ENCODE measurements at regions not wholly inside any gene's neighbourhood (a gene's known extent, or its start where the extent isn't known, plus 50 kb on each side); places are given as distances from the start of the nearest gene placed in this dataset.
A peak's percentile ranks its signal among the peaks of the same experiment; 100 is the strongest.

DNA sequence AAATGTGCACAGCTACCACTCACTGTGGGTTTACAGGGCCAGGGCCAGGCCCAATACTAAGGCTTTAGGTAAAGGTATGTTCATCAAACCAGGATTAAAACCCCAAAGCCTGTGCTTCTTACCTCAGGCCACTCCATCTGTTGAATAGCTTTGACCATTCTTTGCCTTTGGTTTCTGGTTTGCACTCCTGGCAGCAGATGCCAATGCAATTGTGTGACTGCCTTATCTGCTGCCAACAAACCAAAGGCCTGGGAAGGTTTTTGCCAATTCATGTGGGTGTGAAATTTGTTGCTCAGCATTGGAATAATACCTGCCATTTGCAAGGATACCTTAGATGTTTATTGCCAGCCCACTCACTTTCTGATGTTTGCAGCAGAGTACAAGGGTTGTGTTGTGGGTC lies 221.6 kb downstream of the C12orf75 start:
- H3K9me3 ChIP-seq, result no peaks in the 10 kb centered on the region
- no peak overlapping the region for H3K4me3 ChIP-seq
- DNase-seq (no peak), ATAC-seq (peak in 2 of 8 donors; percentile 28 to 44)
- peaks cover 0 to 30% (median 12%) of the 10 kb centered on the region in 9 donors for H3K4me1 ChIP-seq
- H3K27me3 ChIP-seq, result no peaks in the 10 kb centered on the region
- H3K27ac ChIP-seq, result no peak overlapping the region
- intact Hi-C loops (cut with DNase I), result no loop called here
- H3K36me3 ChIP-seq, result no peaks in the 10 kb centered on the region
- TF ChIP-seq, protein P1, sequence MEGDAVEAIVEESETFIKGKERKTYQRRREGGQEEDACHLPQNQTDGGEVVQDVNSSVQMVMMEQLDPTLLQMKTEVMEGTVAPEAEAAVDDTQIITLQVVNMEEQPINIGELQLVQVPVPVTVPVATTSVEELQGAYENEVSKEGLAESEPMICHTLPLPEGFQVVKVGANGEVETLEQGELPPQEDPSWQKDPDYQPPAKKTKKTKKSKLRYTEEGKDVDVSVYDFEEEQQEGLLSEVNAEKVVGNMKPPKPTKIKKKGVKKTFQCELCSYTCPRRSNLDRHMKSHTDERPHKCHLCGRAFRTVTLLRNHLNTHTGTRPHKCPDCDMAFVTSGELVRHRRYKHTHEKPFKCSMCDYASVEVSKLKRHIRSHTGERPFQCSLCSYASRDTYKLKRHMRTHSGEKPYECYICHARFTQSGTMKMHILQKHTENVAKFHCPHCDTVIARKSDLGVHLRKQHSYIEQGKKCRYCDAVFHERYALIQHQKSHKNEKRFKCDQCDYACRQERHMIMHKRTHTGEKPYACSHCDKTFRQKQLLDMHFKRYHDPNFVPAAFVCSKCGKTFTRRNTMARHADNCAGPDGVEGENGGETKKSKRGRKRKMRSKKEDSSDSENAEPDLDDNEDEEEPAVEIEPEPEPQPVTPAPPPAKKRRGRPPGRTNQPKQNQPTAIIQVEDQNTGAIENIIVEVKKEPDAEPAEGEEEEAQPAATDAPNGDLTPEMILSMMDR (IDR thresholded peaks at IDR 0.05), result no peak

DNA sequence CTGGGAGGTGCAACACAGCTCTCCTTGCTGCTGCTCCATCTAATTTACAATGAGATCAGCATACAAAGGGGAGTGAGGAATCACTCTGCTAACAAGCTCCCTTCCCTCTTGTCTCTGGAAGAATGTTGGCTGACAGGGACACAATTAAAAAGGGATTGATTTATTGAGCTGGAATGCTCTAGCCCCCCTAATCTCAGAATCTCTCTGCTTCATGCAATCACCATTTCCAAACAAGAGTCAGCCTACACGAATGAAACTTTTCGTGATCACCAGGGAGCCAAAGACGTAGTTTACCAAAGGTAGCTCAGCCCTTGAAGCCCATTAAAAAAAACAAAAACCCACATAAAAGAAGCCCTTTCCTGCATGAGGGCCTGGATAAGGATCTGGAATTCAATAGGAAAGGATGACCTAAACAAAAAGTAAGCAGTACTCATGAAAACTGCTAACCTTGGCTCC lies 223.8 kb downstream of the C12orf75 start:
- WGBS, 2 donors, result 69 to 78% methylated on average over 3 of the region's 3 CpGs
- peak in 2 of 8 donors; percentile 25 to 55 for ATAC-seq
- Histone ChIP-seq H3K27me3 (no peaks in the 10 kb centered on the region), H3K36me3 (no peaks in the 10 kb centered on the region), H3K4me3 (no peak overlapping the region), H3K9me3 (no peaks in the 10 kb centered on the region), H3K4me1 (peaks cover 0 to 30% (median 12%) of the 10 kb centered on the region in 9 donors), H3K27ac (peak overlapping the region in 3 of 10 donors; percentile 3 to 40 (median 33))
- intact Hi-C loops (cut with DNase I), result no loop called here
- DNase-seq, result no peak
- TF ChIP-seq, protein P1 (IDR thresholded peaks at IDR 0.05), result no peak

DNA sequence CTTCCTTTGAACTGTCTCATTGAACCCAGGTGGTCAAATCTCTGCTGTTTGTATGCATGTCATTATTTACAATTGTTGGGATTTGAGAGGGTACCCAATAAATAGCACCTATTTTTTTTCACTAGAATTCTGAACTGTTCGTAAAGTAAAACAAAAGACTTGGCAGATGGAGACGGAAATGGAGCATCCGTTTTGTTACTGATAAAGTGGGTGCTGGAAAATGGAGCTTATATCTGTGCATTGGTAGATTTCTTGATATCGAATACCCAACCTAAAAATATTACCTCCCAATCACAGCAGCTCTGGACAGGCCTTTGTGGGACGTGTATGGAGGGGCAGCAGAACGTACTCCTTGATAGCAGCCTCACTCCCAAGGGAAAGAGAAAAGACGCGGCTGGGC lies 224.4 kb downstream of the C12orf75 start:
- H3K4me3 ChIP-seq, result no peak overlapping the region
- TF ChIP-seq, protein P1 (IDR thresholded peaks at IDR 0.05), result no peak
- peak overlapping the region in 3 of 10 donors; percentile 3 to 40 (median 33) for H3K27ac ChIP-seq
- H3K36me3 ChIP-seq, result no peaks in the 10 kb centered on the region
- ATAC-seq (peak in 1 of 8 donors; percentile 58), DNase-seq (no peak)
- peaks cover 0 to 30% (median 12%) of the 10 kb centered on the region in 9 donors for H3K4me1 ChIP-seq
- H3K27me3 ChIP-seq, result no peaks in the 10 kb centered on the region
- WGBS, 2 donors, result 47 to 55% methylated on average over 8 of the region's 8 CpGs
- H3K9me3 ChIP-seq, result no peaks in the 10 kb centered on the region
- intact Hi-C loops (cut with DNase I), result no loop called here

DNA sequence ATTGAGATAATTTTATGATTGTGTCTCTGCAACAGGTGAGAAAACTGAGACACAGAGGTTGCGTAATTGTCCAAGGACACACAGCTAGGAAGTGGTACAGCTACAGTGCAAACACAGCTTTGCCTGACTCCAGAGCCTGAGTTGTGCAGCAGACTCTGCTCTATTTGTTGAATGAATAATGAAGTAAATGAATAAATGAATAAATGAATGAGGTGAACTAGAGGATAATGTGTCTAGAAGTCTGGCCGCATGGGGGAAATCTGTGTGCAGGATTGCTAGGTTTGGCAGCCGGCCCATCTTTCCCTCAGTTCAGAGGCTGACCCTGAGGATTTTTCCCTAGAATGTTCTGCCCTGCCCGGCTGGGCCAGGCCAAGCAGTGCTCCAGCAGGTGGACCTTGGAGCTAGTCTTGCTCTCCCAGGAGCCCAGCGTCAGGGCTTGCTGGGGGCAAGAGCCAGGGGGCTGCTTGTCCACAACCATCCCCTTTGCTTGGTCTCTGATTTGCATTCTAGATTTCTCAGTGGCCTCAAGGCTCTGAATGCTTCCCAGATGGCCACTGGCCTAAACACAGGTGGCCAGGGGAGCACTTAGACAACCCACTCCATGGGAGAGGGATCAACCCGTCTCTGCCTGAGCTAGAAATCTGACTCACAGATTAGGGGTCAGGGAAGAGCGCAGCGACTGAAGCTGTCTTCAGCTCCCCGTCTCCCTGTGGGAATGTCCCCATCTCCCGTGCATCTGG lies 225.2 kb downstream of the C12orf75 start:
- H3K36me3 ChIP-seq, result no peaks in the 10 kb centered on the region
- H3K27me3 ChIP-seq, result no peaks in the 10 kb centered on the region
- no peaks in the 10 kb centered on the region for H3K9me3 ChIP-seq
- TF ChIP-seq, protein P1 (IDR thresholded peaks at IDR 0.05), result no peak
- ATAC-seq, result peak in 1 of 8 donors; percentile 10
- 84 to 88% methylated on average over 10 of the region's 10 CpGs for WGBS, 2 donors
- peaks cover 0 to 30% (median 12%) of the 10 kb centered on the region in 9 donors for H3K4me1 ChIP-seq
- DNase-seq, result no peak
- intact Hi-C loops (cut with DNase I), result no loop called here
- no peak overlapping the region for H3K27ac ChIP-seq
- no peak overlapping the region for H3K4me3 ChIP-seq

Data from heart right ventricle (tissue), 16 donors.